Neural cell (in vitro differentiated cells): ENCODE measurements at regions not wholly inside any gene's neighbourhood (a gene's known extent, or its start where the extent isn't known, plus 50 kb on each side); places are given as distances from the start of the nearest gene placed in this dataset.

Experiments used
- H2AFZ ChIP-seq: fragments of 200-600, 300-800 bp; sonication (generic), shearing (Covaris generic); 2 replicates; pipeline ENCODE4 v1.6.0; 2014; ENCODE audit warnings: low read depth, mild to moderate bottlenecking, antibody characterized with exemption, low read length, moderate library complexity
- H3F3A ChIP-seq: fragments of 200-600 bp; shearing (Covaris generic); 2 replicates; pipeline ENCODE4 v1.6.1; 2016; ENCODE audit warnings: mild to moderate bottlenecking, moderate library complexity, mixed read lengths, antibody characterized with exemption, low read length; ENCODE audit not compliant: insufficient read depth, poor library complexity, severe bottlenecking
- H3K27ac ChIP-seq: fragments of 200-600, 300-800 bp; sonication (generic), shearing (Covaris generic); 2 replicates; pipeline ENCODE4 v1.5.1; 2014; ENCODE audit warnings: mild to moderate bottlenecking, low read length, moderate library complexity
- H3K27me3 ChIP-seq: fragments of 300-800, 200-600 bp; sonication (generic), shearing (Covaris generic); 2 replicates; pipeline ENCODE4 v1.6.0; 2014; ENCODE audit warnings: mild to moderate bottlenecking, low read depth, low read length, moderate library complexity; ENCODE audit not compliant: insufficient read depth
- H3K36me3 ChIP-seq: fragments of 300-800, 200-600 bp; sonication (generic), shearing (Covaris generic); 2 replicates; pipeline ENCODE4 v1.5.1; 2014; ENCODE audit warnings: mild to moderate bottlenecking, antibody characterized with exemption, low read length, moderate library complexity; ENCODE audit not compliant: insufficient read depth
- H3K4me2 ChIP-seq: fragments of 300-800, 200-600 bp; sonication (generic), shearing (Covaris generic); 2 replicates; pipeline ENCODE4 v1.6.0; 2014; ENCODE audit warnings: mild to moderate bottlenecking, low read length
- H3K4me3 ChIP-seq: fragments of 300-800, 200-600 bp; sonication (generic), shearing (Covaris generic); 2 replicates; pipeline ENCODE4 v1.5.1; 2014; ENCODE audit warnings: mild to moderate bottlenecking, low read length, moderate library complexity
- H3K79me2 ChIP-seq: fragments of 200-600 bp; shearing (Covaris generic); replicated peaks from 2 replicates; pipeline ENCODE4 v1.6.0; 2014; ENCODE audit warnings: mild to moderate bottlenecking, low read length, moderate library complexity; ENCODE audit not compliant: insufficient read depth
- H3K9ac ChIP-seq: fragments of 300-800, 200-600 bp; sonication (generic), shearing (Covaris generic); 2 replicates; pipeline ENCODE4 v1.6.1; 2016; ENCODE audit warnings: mild to moderate bottlenecking, low read length, mixed read lengths
- H3K9me2 ChIP-seq: fragments of 200-600 bp; shearing (Covaris generic); 2 replicates; pipeline ENCODE4 v1.6.1; 2016; ENCODE audit warnings: mild to moderate bottlenecking, low read length, mixed read lengths; ENCODE audit not compliant: insufficient read depth
- H3K9me3 ChIP-seq: fragments of 200-600, 300-800 bp; sonication (generic), shearing (Covaris generic); 2 replicates; pipeline ENCODE4 v1.6.1; 2016; ENCODE audit warnings: mild to moderate bottlenecking, mixed run types, low read length, moderate library complexity, mixed read lengths
- H4K20me1 ChIP-seq: fragments of 200-600 bp; shearing (Covaris generic); 2 replicates; pipeline ENCODE4 v1.6.1; 2016; ENCODE audit warnings: mild to moderate bottlenecking, mixed run types; ENCODE audit not compliant: insufficient read depth
- EP300 ChIP-seq: fragments of 450-650 bp; conservative IDR thresholded peaks from 2 replicates; pipeline ENCODE4 v1.6.1; 2014; ENCODE audit warnings: antibody characterized with exemption, mild to moderate bottlenecking, moderate library complexity; ENCODE audit not compliant: poor library complexity, severe bottlenecking
- POLR2AphosphoS5 ChIP-seq: IDR thresholded peaks from 2 replicates; pipeline ENCODE4 v1.6.1; 2012
- SMC3 ChIP-seq: fragments of 450-650 bp; conservative IDR thresholded peaks from 2 replicates; pipeline ENCODE4 v1.6.1; 2014; ENCODE audit warnings: antibody characterized with exemption, mild to moderate bottlenecking, moderate library complexity; ENCODE audit not compliant: poor library complexity
- TF ChIP-seq, protein P1 (sequence below): fragments of 450-650 bp; IDR thresholded peaks from 2 replicates; pipeline ENCODE4 v1.5.1; 2014; ENCODE audit warnings: antibody characterized with exemption, mild to moderate bottlenecking, moderate library complexity; ENCODE audit not compliant: poor library complexity, severe bottlenecking
- TF ChIP-seq, protein P2 (sequence below): IDR thresholded peaks from 2 replicates; pipeline ENCODE4 v1.6.1; 2012; ENCODE audit warnings: borderline replicate concordance

DNA sequence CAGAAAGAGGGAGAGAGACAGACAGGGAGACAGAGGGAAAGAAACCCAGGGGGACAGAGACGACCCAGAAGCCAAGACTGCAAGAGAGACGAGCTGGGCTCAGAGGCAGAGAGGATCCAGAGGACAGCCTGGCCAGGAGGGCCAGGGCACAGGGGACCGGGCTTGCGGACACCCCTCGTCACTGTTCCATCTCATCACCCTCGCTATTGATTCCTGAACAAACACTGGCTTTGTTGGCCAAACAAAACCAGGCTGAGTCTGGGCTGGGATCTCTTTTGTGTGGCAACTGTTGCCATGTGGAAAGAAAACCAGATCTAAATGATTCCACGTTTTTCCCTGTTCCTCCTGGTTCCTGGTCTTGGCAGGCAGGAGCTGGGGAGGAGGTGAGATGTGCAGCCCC lies 339.4 kb downstream of the MN1 start:
- Histone ChIP-seq H3K27ac (no peak overlapping the region), H2AFZ (no peak overlapping the region)

DNA sequence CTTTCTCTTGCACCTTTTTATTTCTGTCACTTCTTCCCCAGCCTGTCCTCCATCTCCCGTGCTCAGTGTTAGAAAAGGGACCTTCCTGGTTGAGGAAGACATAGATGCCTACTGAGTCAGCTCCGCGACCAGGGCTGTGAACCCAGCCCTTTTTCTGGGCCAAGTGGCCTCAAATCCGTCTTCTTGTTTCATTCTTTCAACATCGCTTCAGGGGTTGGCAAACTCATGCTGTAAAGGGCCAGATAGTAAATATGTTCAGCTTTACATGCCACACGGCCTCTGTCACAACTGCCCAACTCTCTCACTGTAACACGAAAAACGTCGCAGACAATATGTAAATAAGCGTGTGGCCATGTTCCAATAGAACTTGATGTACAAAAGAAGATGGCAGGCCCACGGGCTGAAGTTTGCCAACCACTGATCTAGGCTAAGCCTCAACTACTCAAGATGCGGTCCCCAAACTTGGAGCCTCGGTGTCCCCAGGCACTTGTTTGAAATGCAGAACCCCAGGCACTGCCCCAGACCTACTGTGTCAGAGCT lies 338.4 kb downstream of the MN1 start:
- no peak overlapping the region for H2AFZ ChIP-seq
- H3K9me3 ChIP-seq, result no peaks in the 10 kb centered on the region
- no peaks in the 10 kb centered on the region for H3K79me2 ChIP-seq
- no peak overlapping the region for H3K9ac ChIP-seq
- H3K4me2 ChIP-seq, result no peak overlapping the region
- H3K27me3 ChIP-seq, result no peaks in the 10 kb centered on the region
- TF ChIP-seq, protein P1, sequence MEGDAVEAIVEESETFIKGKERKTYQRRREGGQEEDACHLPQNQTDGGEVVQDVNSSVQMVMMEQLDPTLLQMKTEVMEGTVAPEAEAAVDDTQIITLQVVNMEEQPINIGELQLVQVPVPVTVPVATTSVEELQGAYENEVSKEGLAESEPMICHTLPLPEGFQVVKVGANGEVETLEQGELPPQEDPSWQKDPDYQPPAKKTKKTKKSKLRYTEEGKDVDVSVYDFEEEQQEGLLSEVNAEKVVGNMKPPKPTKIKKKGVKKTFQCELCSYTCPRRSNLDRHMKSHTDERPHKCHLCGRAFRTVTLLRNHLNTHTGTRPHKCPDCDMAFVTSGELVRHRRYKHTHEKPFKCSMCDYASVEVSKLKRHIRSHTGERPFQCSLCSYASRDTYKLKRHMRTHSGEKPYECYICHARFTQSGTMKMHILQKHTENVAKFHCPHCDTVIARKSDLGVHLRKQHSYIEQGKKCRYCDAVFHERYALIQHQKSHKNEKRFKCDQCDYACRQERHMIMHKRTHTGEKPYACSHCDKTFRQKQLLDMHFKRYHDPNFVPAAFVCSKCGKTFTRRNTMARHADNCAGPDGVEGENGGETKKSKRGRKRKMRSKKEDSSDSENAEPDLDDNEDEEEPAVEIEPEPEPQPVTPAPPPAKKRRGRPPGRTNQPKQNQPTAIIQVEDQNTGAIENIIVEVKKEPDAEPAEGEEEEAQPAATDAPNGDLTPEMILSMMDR, result no peak
- no peak for TF ChIP-seq EP300
- TF ChIP-seq, protein P2, sequence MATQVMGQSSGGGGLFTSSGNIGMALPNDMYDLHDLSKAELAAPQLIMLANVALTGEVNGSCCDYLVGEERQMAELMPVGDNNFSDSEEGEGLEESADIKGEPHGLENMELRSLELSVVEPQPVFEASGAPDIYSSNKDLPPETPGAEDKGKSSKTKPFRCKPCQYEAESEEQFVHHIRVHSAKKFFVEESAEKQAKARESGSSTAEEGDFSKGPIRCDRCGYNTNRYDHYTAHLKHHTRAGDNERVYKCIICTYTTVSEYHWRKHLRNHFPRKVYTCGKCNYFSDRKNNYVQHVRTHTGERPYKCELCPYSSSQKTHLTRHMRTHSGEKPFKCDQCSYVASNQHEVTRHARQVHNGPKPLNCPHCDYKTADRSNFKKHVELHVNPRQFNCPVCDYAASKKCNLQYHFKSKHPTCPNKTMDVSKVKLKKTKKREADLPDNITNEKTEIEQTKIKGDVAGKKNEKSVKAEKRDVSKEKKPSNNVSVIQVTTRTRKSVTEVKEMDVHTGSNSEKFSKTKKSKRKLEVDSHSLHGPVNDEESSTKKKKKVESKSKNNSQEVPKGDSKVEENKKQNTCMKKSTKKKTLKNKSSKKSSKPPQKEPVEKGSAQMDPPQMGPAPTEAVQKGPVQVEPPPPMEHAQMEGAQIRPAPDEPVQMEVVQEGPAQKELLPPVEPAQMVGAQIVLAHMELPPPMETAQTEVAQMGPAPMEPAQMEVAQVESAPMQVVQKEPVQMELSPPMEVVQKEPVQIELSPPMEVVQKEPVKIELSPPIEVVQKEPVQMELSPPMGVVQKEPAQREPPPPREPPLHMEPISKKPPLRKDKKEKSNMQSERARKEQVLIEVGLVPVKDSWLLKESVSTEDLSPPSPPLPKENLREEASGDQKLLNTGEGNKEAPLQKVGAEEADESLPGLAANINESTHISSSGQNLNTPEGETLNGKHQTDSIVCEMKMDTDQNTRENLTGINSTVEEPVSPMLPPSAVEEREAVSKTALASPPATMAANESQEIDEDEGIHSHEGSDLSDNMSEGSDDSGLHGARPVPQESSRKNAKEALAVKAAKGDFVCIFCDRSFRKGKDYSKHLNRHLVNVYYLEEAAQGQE, result no peak
- no peaks in the 10 kb centered on the region for H3K9me2 ChIP-seq
- H4K20me1 ChIP-seq, result no peaks in the 10 kb centered on the region
- H3K4me3 ChIP-seq, result no peak overlapping the region
- H3F3A ChIP-seq, result no peaks in the 10 kb centered on the region
- no peak overlapping the region for H3K27ac ChIP-seq
- no peaks in the 10 kb centered on the region for H3K36me3 ChIP-seq

More for the DNA sequence above, 339.4 kb downstream of the MN1 start:
- Histone ChIP-seq H4K20me1 (no peaks in the 10 kb centered on the region), H3F3A (no peaks in the 10 kb centered on the region), H3K9me3 (no peaks in the 10 kb centered on the region), H3K36me3 (no peaks in the 10 kb centered on the region), H3K4me3 (no peak overlapping the region), H3K9ac (no peak overlapping the region), H3K79me2 (no peaks in the 10 kb centered on the region), H3K4me2 (no peak overlapping the region), H3K9me2 (no peaks in the 10 kb centered on the region), H3K27me3 (no peaks in the 10 kb centered on the region)
- TF ChIP-seq, protein P1, result no peak
- TF ChIP-seq SMC3, result no peak
- TF ChIP-seq, protein P2, result no peak
- TF ChIP-seq EP300, result no peak
- TF ChIP-seq POLR2AphosphoS5, result no peak
